NT2/D1 (cell line): ENCODE measurements at regions not wholly inside any gene's neighbourhood (a gene's known extent, or its start where the extent isn't known, plus 50 kb on each side); places are given as distances from the start of the nearest gene placed in this dataset.

Experiments used
- YY1 ChIP-seq: IDR thresholded peaks from 2 replicates; pipeline ENCODE4 v1.6.1; 2011; ENCODE audit not compliant: insufficient read length, insufficient read depth
- ZNF274 ChIP-seq: IDR thresholded peaks from 2 replicates; pipeline ENCODE4 v1.6.1; 2011; ENCODE audit warnings: mild to moderate bottlenecking, low read depth, low read length

DNA sequence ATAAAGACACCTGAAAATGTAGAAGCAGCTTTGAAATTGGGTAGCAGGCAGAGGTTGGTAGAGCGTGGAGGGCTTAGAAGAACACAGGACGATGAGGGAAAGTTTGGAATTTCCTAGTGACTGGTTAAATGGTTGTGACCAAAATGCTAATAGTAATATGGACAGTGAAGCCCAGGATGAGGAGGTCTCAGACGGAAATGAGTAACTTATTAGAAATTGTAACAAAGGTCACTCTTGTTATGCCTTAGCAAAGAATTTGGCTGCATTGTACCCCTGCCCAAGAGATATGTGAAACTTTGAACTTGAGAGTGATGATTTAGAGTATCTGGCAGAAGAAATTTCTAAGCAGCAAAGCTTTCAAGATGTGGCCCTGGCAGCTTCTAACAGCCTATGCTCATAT, 382.5 kb downstream of the KCNN2 start:
- TF ChIP-seq ZNF274 (no peak), YY1 (no peak)
